Activated naive CD4-positive, alpha-beta T cell treated with anti-CD3 and anti-CD28 coated beads for 36 hours (primary cell): ENCODE measurements at regions not wholly inside any gene's neighbourhood (a gene's known extent, or its start where the extent isn't known, plus 50 kb on each side); places are given as distances from the start of the nearest gene placed in this dataset.

Source experiments
- CTCF ChIA-PET: fragments of 350-600 bp; sonication (Branson Sonifier 250); formaldehyde crosslinking; loops from one replicate; lab custom pipeline; 2021; ENCODE audit warnings: antibody characterized with exemption; lab: Charles Lee
- DNase-seq: peaks from one replicate; pipeline ENCODE4 v3.0.0-alpha.2; 2020
- H3K27ac Mint-ChIP-seq: one replicate; pipeline ENCODE4 v1.8.0; 2021; ENCODE audit warnings: mild to moderate bottlenecking, mixed read lengths
- H3K27me3 Mint-ChIP-seq: one replicate; pipeline ENCODE4 v1.8.0; 2021; ENCODE audit warnings: low read depth, mixed read lengths
- H3K36me3 Mint-ChIP-seq: one replicate; pipeline ENCODE4 v1.8.0; 2021; ENCODE audit warnings: low read depth, mixed read lengths
- H3K4me1 Mint-ChIP-seq: one replicate; pipeline ENCODE4 v1.8.0; 2021; ENCODE audit warnings: low read depth, mixed read lengths
- H3K4me3 Mint-ChIP-seq: one replicate; pipeline ENCODE4 v1.8.0; 2021; ENCODE audit warnings: mild to moderate bottlenecking, moderate library complexity, mixed read lengths
- H3K9me3 Mint-ChIP-seq: one replicate; pipeline ENCODE4 v1.8.0; 2021; ENCODE audit warnings: mixed read lengths
- intact Hi-C: fragments of 100-400 bp; cut with micrococcal nuclease; formaldehyde crosslinking; loops from one replicate; pipeline ENCODE4 v1.15.1; 2023

- H3K4me1 Mint-ChIP-seq: no peaks in the 10 kb centered on the region
- intact Hi-C loops: no loop called here
- H3K27ac Mint-ChIP-seq: no peak overlapping the region
- H3K27me3 Mint-ChIP-seq: no peaks in the 10 kb centered on the region
- CTCF ChIA-PET: no interaction called here
- H3K36me3 Mint-ChIP-seq: no peaks in the 10 kb centered on the region
- peaks cover 6% of the 10 kb centered on the region for H3K9me3 Mint-ChIP-seq
- H3K4me3 Mint-ChIP-seq: no peak overlapping the region
- no peak for DNase-seq
Measured at GRCh38 chr2:22003270-22003669, 879.5 kb downstream of the TDRD15 start.

GRCh38 chr2:22011048-22011447 is 887.3 kb downstream of the TDRD15 start:
- no peaks in the 10 kb centered on the region for H3K9me3 Mint-ChIP-seq
- H3K36me3 Mint-ChIP-seq: no peaks in the 10 kb centered on the region
- no peak for DNase-seq
- intact Hi-C loops: no loop called here
- CTCF ChIA-PET: no interaction called here
- no peak overlapping the region for H3K27ac Mint-ChIP-seq
- H3K27me3 Mint-ChIP-seq: no peaks in the 10 kb centered on the region
- H3K4me3 Mint-ChIP-seq: no peak overlapping the region
- H3K4me1 Mint-ChIP-seq: no peaks in the 10 kb centered on the region

- Mint-ChIP-seq H3K27ac (no peak overlapping the region), H3K36me3 (no peaks in the 10 kb centered on the region), H3K4me1 (no peaks in the 10 kb centered on the region), H3K27me3 (no peaks in the 10 kb centered on the region), H3K9me3 (no peaks in the 10 kb centered on the region), H3K4me3 (no peak overlapping the region)
- CTCF ChIA-PET: no interaction called here
- DNase-seq: no peak
- intact Hi-C loops: no loop called here
Measured at GRCh38 chr2:22020091-22020742, 896.4 kb downstream of the TDRD15 start.

GRCh38 chr2:22027345-22028005 is 903.7 kb downstream of the TDRD15 start:
- intact Hi-C loops: no loop called here
- Mint-ChIP-seq H3K4me3 (no peak overlapping the region), H3K9me3 (peaks cover 4% of the 10 kb centered on the region), H3K27me3 (no peaks in the 10 kb centered on the region), H3K4me1 (no peaks in the 10 kb centered on the region), H3K27ac (no peak overlapping the region), H3K36me3 (no peaks in the 10 kb centered on the region)
- no peak for DNase-seq
- CTCF ChIA-PET: no interaction called here

GRCh38 chr2:22035361-22035830 is 911.6 kb downstream of the TDRD15 start:
- no peak overlapping the region for H3K27ac Mint-ChIP-seq
- H3K27me3 Mint-ChIP-seq: no peaks in the 10 kb centered on the region
- no peak for DNase-seq
- H3K36me3 Mint-ChIP-seq: no peaks in the 10 kb centered on the region
- CTCF ChIA-PET: no interaction called here
- no peak overlapping the region for H3K4me3 Mint-ChIP-seq
- H3K4me1 Mint-ChIP-seq: no peaks in the 10 kb centered on the region
- peaks cover 6% of the 10 kb centered on the region for H3K9me3 Mint-ChIP-seq
- intact Hi-C loops: no loop called here

- H3K9me3 Mint-ChIP-seq: peaks cover 3% of the 10 kb centered on the region
- H3K4me3 Mint-ChIP-seq: no peak overlapping the region
- DNase-seq: no peak
- H3K27ac Mint-ChIP-seq: no peak overlapping the region
- CTCF ChIA-PET: no interaction called here
- no peaks in the 10 kb centered on the region for H3K27me3 Mint-ChIP-seq
- H3K4me1 Mint-ChIP-seq: no peaks in the 10 kb centered on the region
- intact Hi-C loops: no loop called here
- no peaks in the 10 kb centered on the region for H3K36me3 Mint-ChIP-seq
Measured at GRCh38 chr2:22037274-22037673, 913.5 kb downstream of the TDRD15 start.

- Mint-ChIP-seq H3K4me3 (no peak overlapping the region), H3K4me1 (no peaks in the 10 kb centered on the region), H3K27ac (no peak overlapping the region), H3K9me3 (peaks cover 2% of the 10 kb centered on the region), H3K36me3 (no peaks in the 10 kb centered on the region), H3K27me3 (no peaks in the 10 kb centered on the region)
- CTCF ChIA-PET: no interaction called here
- no peak for DNase-seq
- intact Hi-C loops: no loop called here
Measured at GRCh38 chr2:22043784-22044183, 920.0 kb downstream of the TDRD15 start.

GRCh38 chr2:22055784-22056620 is 932.2 kb downstream of the TDRD15 start:
- intact Hi-C loops: no loop called here
- CTCF ChIA-PET: no interaction called here
- Mint-ChIP-seq H3K4me3 (no peak overlapping the region), H3K36me3 (no peaks in the 10 kb centered on the region), H3K27me3 (no peaks in the 10 kb centered on the region), H3K4me1 (no peaks in the 10 kb centered on the region), H3K27ac (no peak overlapping the region), H3K9me3 (peaks cover 6% of the 10 kb centered on the region)
- no peak for DNase-seq

- Mint-ChIP-seq H3K36me3 (no peaks in the 10 kb centered on the region), H3K4me1 (no peaks in the 10 kb centered on the region), H3K27ac (no peak overlapping the region), H3K27me3 (no peaks in the 10 kb centered on the region), H3K4me3 (no peak overlapping the region), H3K9me3 (peaks cover 2% of the 10 kb centered on the region)
- intact Hi-C loops: no loop called here
- no peak for DNase-seq
- CTCF ChIA-PET: no interaction called here
Measured at GRCh38 chr2:22056621-22057132, 932.9 kb downstream of the TDRD15 start.

- H3K9me3 Mint-ChIP-seq: peaks cover 4% of the 10 kb centered on the region
- intact Hi-C loops: no loop called here
- H3K36me3 Mint-ChIP-seq: no peaks in the 10 kb centered on the region
- H3K4me1 Mint-ChIP-seq: no peaks in the 10 kb centered on the region
- H3K4me3 Mint-ChIP-seq: no peak overlapping the region
- H3K27ac Mint-ChIP-seq: no peak overlapping the region
- H3K27me3 Mint-ChIP-seq: no peaks in the 10 kb centered on the region
- DNase-seq: no peak
- CTCF ChIA-PET: no interaction called here
Measured at GRCh38 chr2:22062679-22063078, 938.9 kb downstream of the TDRD15 start.

GRCh38 chr2:22076454-22076853 is 952.7 kb downstream of the TDRD15 start:
- Mint-ChIP-seq H3K36me3 (no peaks in the 10 kb centered on the region), H3K27me3 (no peaks in the 10 kb centered on the region), H3K4me3 (no peak overlapping the region), H3K27ac (no peak overlapping the region), H3K9me3 (peaks cover 10% of the 10 kb centered on the region), H3K4me1 (no peaks in the 10 kb centered on the region)
- intact Hi-C loops: no loop called here
- CTCF ChIA-PET: no interaction called here
- DNase-seq: no peak

- H3K9me3 Mint-ChIP-seq: peaks cover 5% of the 10 kb centered on the region
- no peak overlapping the region for H3K27ac Mint-ChIP-seq
- CTCF ChIA-PET: no interaction called here
- H3K4me3 Mint-ChIP-seq: no peak overlapping the region
- intact Hi-C loops: no loop called here
- H3K27me3 Mint-ChIP-seq: no peaks in the 10 kb centered on the region
- DNase-seq: no peak
- H3K36me3 Mint-ChIP-seq: no peaks in the 10 kb centered on the region
- H3K4me1 Mint-ChIP-seq: no peaks in the 10 kb centered on the region
Measured at GRCh38 chr2:22078701-22079100, 954.9 kb downstream of the TDRD15 start.
